SK-MEL-5 (cell line): ENCODE measurements at regions not wholly inside any gene's neighbourhood (a gene's known extent, or its start where the extent isn't known, plus 50 kb on each side); places are given as distances from the start of the nearest gene placed in this dataset.
A peak's percentile ranks its signal among the peaks of the same experiment; 100 is the strongest.

Source experiments
- DNase-seq: peaks from one replicate; pipeline ENCODE4 v3.0.0-alpha.2; 2016; ENCODE audit warnings: low read depth, low spot score
- in situ Hi-C: cut with HindIII; loops from 2 replicates; pipeline ENCODE4 v1.10.0; 2016; ENCODE audit warnings: low sequenced_read_pairs, high pct_unique_total_duplicates, low pct_unique_long_range_greater_than_20kb

DNA sequence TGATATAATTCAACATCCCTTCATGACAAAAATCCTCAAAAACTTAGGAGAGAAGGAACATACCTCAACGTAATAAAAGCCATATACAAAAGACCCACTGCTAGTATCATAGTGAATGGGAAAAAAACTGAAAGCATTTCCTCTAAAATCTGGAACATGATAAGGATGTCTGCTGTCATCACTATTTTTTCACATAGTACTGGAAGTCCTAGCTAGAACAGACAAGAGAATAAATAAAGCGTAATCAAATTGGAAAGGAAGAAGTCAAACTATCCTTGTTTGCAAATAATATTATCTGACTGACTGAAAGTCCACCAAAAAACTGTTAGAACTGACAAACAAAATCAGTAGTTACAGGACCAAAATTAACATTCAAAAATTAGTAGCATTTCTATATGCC is 985.4 kb upstream of the AGA start:
- no peak for DNase-seq
- in situ Hi-C loops: no loop called here

DNA sequence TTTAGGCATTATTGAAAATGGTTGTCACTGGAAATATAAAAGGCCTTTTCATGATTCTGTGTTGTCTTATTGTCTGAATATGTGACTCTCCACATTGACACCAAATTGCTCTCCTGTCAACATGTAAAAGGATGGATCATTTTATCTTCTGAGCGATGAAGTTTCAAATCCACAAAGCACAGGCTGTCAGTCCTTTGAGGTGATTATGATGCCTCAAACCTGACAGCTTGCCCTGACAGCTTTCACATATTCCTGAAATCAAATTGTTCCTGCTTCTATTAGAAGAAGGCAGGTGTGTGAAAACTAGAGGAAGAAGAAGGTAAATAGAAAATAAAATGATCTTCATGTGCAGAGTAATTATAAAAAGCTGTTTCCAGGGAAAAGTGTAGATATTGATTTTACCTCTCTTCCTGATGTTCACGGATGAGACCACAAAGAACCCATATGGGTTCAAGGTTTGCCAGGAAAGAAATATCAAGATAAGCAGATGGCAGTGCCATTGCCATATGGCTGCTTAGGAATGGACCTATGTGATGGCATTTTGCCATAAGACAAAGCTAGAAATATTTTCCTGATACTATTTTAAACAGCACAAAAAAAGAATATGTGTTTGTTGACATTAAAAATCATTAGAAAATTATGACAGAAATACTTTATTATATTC is 1006.3 kb upstream of the AGA start:
- in situ Hi-C loops: no loop called here
- DNase-seq: no peak

DNA sequence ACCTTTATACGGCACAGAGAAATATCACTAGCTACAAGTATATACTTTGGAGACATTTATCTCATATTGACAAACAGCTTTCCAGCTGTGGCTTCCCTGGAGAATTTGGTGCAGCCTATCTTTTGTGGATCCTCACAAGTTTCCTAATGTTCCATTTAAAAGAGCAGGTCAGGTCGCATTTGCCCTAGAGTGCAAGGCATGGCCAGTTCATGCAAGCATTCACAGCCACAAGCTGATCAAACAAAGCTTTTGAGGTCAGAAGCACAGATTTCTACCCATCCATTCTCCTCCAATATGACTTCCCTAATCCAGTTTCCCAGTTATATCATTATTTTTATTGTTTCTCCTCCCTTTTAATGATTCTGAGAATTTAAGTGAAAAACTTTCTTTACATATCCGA is 1008.4 kb upstream of the AGA start:
- in situ Hi-C loops: no loop called here

DNA sequence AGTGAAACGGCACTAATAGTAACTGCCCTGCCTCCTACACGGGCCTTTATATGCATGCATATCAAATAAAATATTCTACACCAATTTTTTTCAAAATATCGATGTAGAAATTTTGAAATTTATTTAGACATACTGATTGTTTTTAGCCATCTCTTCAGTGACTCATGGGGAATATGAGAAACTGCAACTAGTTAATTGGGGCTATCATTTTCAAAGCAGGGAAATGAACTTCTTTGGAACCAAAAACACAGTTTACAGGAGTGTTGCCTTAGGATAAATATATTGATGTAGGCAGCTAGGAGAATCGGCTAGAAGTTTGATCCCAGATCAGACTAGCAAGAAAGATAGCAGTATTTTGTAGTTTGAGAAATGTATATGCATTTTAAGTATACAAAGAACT is 1010.8 kb upstream of the AGA start:
- in situ Hi-C loops: no loop called here
- no peak for DNase-seq

More for the DNA sequence above, 1008.4 kb upstream of the AGA start:
- no peak for DNase-seq

DNA sequence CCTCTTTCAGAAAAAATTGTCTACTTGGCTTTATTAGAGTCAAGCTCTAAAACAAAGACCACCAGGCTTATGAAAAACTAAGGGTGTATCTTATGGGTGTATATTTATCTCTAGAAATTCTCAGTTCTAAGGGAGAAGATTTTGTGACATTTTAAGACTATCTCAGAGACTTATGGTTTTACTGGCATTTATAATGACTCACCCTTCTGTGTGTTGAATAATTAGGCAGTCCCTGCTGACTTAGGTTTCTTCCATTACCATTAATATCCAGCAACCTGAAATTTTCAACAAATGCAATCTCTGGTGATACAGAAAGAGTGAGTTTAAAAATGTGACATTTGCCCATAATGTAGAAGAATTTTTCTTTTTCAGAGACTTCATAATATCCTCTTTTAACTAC is 1015.0 kb upstream of the AGA start:
- in situ Hi-C loops: no loop called here
- no peak for DNase-seq

DNA sequence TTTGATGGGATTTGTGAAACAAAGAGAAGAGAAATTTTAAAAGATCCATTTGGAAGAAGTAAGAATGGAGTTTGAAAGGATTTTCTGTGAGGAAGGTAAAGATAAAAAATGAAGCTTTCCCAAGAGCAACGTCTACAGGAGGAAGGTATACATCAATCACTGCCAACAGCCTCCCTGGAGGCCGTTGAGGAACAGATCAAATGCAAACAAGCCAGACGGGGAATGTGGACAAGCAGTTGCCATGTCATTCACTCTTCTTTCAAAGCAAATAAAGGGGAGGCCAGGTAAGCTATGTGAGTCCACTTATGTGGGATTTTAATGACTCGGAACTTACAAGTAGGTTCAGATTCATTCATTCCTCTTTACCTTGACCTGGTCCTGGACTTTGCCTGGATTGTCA is 1020.5 kb upstream of the AGA start:
- DNase-seq: no peak
- in situ Hi-C loops: no loop called here

DNA sequence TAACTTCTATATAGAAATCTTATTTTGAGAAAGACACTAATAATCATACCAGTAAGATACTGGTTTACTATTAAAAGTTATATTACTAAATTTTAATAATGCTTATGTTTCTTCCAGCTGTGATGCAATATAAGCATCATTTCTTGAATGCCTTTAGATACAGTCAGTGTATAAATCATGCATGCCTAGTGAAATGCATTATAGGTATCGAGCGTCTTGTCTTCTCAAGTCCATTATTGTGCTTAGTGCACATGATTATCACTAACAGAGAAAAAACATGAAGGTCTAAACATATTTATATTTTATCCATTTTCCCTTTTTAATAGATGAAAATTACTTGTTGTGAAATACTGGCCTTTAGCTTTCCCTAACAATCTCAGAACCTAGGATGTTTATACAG is 1021.5 kb upstream of the AGA start:
- in situ Hi-C loops: no loop called here
- no peak for DNase-seq

DNA sequence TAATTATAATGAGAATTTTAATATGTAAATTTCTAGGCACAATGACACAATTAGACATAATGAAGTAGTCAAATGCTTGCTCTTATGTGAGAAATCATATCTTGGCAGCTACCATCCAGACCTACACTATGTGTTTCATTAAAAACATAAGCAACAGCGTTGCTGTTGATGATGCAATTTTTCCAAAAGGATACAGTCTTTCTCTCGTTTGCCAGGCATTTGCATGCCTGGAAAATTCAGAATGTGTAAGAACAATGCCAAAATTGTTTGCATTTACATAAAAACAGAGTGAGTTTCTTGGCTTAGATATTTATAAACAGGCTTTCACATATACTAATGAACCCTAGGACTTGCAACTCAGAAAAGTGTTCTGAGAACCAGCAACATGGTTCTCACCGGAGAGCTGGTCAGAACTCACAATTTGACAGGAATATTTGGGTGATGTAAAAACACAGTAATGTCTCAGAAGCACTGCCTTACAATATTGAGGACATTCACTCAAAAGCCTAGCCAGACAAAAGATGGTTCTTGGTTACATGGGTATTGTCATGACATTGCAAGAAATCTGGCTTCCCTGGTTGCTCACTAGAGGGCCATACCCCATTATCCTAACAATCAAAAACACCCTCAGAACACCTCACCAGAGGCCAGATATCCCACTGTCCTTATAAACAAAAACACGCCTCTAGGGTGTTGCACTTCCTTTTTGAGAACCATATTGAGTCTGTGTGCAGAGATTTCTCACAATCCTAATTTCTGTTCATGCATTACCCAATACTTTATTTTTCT is 1029.0 kb upstream of the AGA start:
- in situ Hi-C loops: no loop called here
- DNase-seq: no peak

DNA sequence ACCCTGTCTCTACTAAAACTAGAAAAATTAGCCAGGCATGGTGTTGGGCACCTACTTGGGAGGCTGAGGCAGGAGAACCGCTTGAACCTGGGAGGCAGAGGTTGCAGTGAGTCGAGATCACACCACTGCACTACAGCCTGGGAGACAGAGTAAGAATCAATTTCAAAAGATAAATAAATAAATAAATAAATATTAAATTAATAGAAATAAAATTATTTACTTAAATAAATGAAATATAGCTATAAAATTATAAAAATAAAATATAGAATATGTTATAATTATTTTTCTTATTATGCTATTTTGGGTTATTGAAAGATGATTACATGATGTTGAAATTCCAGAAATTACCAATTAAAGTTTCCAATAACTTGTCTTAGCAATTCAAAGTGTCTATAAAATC is 1029.8 kb upstream of the AGA start:
- in situ Hi-C loops: no loop called here
- DNase-seq: no peak

DNA sequence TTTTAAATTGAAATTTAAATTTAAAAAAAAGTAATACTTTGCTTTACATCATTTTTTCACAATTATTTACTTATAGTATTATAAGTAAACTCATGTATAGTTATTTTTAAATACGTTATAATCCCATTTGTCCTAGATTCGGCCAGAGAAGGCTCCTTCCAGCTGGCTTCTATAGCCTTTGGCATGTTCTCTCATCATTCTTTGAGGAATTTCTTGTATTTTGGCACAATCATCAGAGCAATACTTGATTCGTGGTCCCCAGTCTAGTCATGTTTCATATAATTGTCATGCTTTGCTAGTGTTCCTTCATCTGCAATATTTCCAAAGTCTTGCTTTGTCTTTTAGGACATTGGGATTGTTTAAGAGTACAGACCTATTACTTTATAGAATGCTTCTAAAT is 1037.9 kb upstream of the AGA start:
- no peak for DNase-seq
- in situ Hi-C loops: no loop called here

DNA sequence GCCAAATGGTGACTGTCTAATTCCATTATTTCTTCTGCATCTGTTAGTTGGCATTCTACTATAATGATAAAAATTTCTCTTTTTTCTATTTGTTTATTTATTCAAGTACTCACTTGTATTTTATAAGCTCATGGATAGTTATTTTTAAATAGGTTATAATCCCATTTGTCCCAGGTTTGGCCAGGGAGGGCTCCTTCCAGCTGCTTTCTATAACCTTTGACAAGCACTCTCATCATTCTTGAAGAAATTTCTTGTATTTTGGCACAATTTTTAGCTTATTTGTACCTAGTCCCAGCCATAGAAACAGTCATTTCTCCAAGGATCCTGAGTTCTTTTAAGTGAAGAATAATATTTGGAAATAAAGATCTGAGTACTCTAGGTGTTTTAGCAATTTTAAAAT is 1038.6 kb upstream of the AGA start:
- DNase-seq: no peak
- in situ Hi-C loops: no loop called here

DNA sequence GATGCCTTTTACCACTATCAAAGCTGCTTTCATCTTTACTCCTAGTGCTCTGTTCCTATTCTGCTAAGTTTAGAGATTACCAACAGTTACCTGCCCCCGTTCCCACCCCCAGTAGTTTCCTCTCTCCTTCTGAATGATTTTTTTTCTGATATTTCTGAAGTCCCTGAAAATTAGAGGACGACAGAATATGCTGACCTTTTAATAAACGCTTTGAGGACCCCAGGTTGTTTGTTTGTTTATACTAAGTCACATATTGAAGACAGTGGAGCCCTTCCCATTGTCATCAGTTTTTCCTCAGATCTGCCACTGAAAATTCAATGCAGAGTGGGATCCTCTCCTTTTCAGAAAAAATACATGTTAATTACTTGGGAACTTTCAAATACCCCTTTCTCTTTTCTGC is 1039.3 kb upstream of the AGA start:
- no peak for DNase-seq
- in situ Hi-C loops: no loop called here

DNA sequence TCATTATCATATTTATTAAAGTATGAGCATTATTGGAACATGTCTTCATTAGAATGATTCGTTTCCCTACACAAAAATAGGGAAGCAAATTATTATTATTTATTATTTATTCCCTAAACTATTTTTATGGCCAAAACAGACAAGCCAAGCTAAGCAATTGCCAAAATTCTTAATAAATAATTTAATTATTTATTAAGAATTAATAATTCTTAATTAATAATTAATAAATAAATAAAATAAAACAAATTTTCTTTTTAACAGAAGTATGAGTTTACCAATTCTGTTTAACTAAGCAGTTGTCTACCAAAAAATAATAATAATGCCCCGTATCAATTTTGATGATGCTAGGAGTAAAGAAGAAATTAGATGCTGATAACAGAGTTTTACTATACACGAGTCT is 1080.8 kb upstream of the AGA start:
- no peak for DNase-seq
- in situ Hi-C loops: no loop called here

DNA sequence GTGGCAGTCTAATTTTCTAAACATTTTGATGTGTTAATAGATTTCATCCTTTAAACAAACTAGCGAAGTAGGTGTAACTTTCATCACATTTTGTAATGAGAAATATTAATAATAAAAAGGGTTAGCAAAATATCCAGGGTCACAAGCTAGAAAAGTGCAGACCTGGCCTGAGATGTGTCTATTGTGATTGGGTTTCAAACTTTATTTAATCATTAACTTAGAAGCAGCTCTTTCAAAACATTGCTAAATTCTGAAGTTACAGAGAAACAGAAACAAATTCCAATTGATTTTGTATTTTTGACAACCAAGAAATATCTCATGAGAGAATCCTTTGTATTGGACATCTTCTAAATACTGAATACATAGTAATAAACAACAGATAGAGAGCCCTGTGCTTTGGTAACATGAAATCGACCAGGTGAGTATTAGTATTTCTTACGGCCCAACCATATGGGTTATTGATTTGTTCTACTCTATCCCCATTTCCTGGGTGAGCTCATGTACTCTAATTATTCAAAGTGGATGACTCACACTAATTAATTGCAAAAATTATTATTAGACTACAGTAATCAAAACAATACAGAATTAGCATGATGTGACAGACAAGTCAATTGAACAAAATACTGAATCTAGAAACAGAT is 1093.8 kb upstream of the AGA start:
- no peak for DNase-seq
- in situ Hi-C loops: no loop called here

DNA sequence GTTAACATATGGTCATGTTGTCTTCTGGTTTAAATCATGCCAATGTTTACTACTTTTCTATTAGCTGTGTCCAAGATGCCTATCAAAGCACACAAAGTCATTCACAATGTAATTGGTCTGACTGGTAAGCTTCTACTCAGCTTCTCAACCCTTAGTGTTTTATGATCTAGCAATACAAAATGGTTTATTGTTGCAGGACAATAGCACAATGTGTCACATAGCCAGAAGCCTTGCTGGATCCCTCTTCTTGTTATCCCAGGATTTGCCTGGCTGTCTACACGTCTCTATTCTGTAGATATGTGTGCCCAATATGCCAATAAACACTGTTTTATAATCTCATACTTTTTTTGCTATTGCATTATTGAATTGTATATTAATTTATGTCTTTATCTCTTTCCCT is 1111.0 kb upstream of the AGA start:
- DNase-seq: no peak
- in situ Hi-C loops: no loop called here

DNA sequence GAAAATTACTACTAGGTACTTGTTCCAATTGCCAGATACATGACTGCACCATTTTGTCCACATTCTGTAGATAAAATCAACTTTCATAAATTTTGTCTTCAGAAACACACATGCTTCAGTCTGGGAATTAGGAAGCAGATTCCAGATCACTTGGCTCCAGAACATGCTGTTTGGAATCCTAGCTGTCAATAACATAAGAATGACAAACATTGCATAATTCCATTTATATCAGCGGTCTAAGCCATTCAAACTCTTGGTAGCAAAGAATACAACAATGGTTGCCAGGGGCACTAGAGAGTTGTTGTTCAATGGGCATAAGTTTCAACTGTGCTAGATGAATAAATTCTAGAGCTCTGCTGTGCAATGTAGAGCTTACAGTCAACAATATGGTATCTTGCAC is 1112.1 kb upstream of the AGA start:
- in situ Hi-C loops: no loop called here
- no peak for DNase-seq

DNA sequence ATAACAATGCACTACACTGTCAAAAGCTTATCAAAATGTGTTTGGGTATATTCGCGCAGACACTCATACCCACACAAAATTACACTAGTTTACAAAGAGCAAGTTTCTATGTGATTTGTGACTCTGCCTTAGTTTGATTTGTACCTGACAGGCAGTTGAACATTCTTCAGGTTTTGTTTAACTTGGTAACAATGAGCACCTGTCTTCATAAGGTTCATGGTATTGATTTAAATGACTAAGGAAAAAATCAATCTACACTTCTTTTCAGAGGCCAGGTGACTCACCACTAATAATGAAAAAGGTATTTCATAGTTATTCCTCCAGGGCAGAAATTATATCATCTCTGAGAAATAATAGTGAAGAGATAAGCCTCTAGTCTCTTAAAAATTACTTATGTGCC is 1114.6 kb upstream of the AGA start:
- no peak for DNase-seq

DNA sequence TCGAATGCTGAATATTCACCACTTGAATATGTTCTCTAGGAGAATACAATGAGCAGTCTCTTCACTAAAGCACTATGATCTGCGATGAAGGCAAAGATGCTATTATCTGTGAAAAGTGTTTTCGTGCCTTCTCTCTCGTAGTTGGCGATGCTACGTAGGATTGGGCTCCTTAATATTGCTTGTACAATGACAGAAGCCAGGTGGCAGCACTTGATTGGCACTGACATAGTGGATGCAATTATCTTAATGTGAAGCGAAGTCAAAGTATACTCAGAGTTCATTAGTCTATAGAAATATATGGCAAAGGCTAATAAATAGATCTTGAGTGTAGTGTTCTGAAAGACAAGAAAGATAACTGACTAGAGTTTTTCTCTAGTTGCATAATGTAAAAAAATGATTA is 1135.7 kb upstream of the AGA start:
- in situ Hi-C loops: no loop called here
- DNase-seq: peak; percentile 45

More for the DNA sequence above, 1114.6 kb upstream of the AGA start:
- in situ Hi-C loops: no loop called here

DNA sequence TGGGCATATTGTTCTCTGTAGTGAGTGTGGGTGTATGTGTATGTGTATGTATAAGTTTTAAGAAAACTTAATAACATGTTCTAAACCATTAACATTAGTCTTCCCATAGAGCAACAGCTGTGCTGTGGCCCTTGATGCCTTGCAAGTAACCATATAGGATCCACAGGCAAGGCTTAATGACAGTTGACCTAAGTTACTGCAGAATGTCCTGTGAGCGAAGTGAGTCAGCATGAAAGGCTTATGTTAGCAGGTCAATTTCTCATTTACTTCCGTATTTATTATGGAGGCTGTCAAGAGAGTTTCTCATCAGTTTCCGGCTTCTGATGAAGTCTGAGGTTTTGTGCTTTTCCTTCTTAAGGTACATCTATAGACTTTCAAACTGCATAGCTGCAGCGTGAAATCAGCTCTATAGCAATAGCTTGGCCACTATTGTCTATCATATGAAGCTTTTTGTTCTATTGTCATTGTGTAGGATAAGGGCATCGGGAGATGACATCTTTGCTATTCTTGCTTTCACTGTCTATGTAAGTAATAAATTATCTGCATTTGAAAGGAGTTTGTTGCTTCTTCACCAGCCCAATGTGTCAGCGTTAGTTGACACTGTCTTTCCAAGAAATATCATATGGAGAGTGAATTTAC is 1153.4 kb upstream of the AGA start:
- DNase-seq: no peak
- in situ Hi-C loops: no loop called here
